Caki2 (cell line): ENCODE measurements at regions not wholly inside any gene's neighbourhood (a gene's known extent, or its start where the extent isn't known, plus 50 kb on each side); places are given as distances from the start of the nearest gene placed in this dataset.

Experiments used
- DNase-seq: peaks from one replicate; pipeline ENCODE4 v3.0.0-alpha.2; 2015; ENCODE audit warnings: low read depth
- in situ Hi-C: cut with HindIII; loops from 2 replicates; pipeline ENCODE4 v1.10.0; 2016; ENCODE audit warnings: low sequenced_read_pairs, low pct_unique_long_range_greater_than_20kb, mixed read lengths

- in situ Hi-C loops, result no loop called here
- no peak for DNase-seq
These were observed 81.4 kb upstream of the ZNF618 start for GRCh38 chr9:113794721-113795120.

- DNase-seq, result no peak
- in situ Hi-C loops, result no loop called here
These were observed 80.2 kb upstream of the ZNF618 start for GRCh38 chr9:113795811-113796392.

- DNase-seq, result no peak
- in situ Hi-C loops, result no loop called here
These were observed 79.3 kb upstream of the ZNF618 start for GRCh38 chr9:113796646-113797426.

- in situ Hi-C loops, result no loop called here
- DNase-seq, result no peak
These were observed 77.8 kb upstream of the ZNF618 start for GRCh38 chr9:113798062-113799030.

GRCh38 chr9:113800276-113800675 lies 75.8 kb upstream of the ZNF618 start:
- in situ Hi-C loops, result no loop called here
- DNase-seq, result no peak

- in situ Hi-C loops, result no loop called here
- DNase-seq, result no peak
These were observed 72.1 kb upstream of the ZNF618 start for GRCh38 chr9:113803811-113804589.

GRCh38 chr9:113805486-113806132 lies 70.5 kb upstream of the ZNF618 start:
- DNase-seq, result no peak
- in situ Hi-C loops, result no loop called here

GRCh38 chr9:113807173-113808061 lies 68.7 kb upstream of the ZNF618 start:
- peak; percentile 29 for DNase-seq
- in situ Hi-C loops, result no loop called here

GRCh38 chr9:113808391-113809358 lies 67.4 kb upstream of the ZNF618 start:
- peak; percentile 30 for DNase-seq
- in situ Hi-C loops, result no loop called here

- in situ Hi-C loops, result no loop called here
- DNase-seq, result no peak
These were observed 58.9 kb upstream of the ZNF618 start for GRCh38 chr9:113817171-113817570.

GRCh38 chr9:113818391-113818790 lies 57.7 kb upstream of the ZNF618 start:
- in situ Hi-C loops, result no loop called here
- no peak for DNase-seq

- DNase-seq, result no peak
- in situ Hi-C loops, result no loop called here
These were observed 53.8 kb upstream of the ZNF618 start for GRCh38 chr9:113822315-113822714.

GRCh38 chr9:113823421-113823820 lies 52.7 kb upstream of the ZNF618 start:
- in situ Hi-C loops, result no loop called here
- DNase-seq, result no peak
